ENCODE measurements at regions not wholly inside any gene's neighbourhood (a gene's known extent, or its start where the extent isn't known, plus 50 kb on each side); places are given as distances from the start of the nearest gene placed in this dataset.
A peak's percentile ranks its signal among the peaks of the same experiment; 100 is the strongest.

DNA sequence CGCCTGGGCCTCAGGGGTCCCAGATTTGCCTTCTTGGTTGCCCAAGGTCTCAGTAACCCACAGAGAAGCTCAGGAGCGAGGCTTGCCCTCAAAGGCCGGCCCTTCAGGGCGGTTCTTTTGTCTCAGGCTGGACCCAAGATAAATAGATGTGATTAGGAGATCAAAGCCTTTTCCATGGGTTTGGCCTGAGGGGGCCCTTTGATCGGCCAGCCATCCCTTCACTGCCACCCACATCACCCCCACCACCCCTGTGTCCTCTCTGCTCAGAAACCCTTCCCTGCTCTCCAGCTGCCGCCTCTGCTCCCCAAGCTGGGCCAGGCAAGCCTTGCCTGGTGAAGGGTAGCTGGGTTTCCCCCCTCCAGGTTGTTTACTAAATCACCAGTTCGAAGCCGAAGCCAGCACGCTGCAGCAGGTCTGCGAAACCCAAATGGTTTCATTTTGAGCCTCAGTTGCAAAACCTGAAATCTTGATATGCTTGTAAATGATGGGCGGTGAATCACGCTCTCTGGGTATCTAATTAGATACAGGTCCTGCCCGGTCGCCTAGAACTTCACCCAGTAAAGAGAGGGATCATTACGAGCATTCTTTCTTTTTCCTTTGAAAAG is 202.6 kb upstream of the BCOR start:
- no peak for DNase-seq
- no peaks in the 10 kb centered on the region for H3K36me3 Mint-ChIP-seq
- H3K4me1 Mint-ChIP-seq: peaks cover 3% of the 10 kb centered on the region
- CTCF ChIA-PET: no interaction called here
- H3K27me3 Mint-ChIP-seq: peaks cover 9% of the 10 kb centered on the region
- H3K4me3 Mint-ChIP-seq: no peak overlapping the region
- no peaks in the 10 kb centered on the region for H3K9me3 Mint-ChIP-seq
- H3K27ac Mint-ChIP-seq: no peak overlapping the region

DNA sequence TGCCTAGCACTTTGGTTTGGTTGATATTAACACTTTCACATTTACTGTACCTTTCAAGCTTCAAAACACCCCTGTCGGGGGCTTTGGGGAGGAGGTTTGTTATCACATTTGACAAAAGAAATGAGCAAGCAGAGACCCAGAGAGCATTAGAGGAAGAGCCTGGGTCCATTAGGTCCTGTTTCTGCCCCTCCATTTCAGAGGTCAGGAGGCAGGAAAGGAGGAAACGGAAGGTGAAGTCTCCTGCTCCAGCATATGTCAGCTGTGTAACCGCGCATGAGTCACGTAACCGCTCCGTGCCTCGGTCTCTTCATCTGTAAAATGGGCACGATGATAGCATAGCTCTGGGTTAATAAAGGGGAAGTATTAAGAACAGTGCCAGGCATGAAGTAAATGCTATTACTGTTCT is 201.9 kb upstream of the BCOR start:
- H3K9me3 Mint-ChIP-seq: no peaks in the 10 kb centered on the region
- CTCF ChIA-PET: no interaction called here
- H3K4me3 Mint-ChIP-seq: no peak overlapping the region
- no peaks in the 10 kb centered on the region for H3K36me3 Mint-ChIP-seq
- H3K27me3 Mint-ChIP-seq: peaks cover 9% of the 10 kb centered on the region
- H3K4me1 Mint-ChIP-seq: peaks cover 3% of the 10 kb centered on the region
- DNase-seq: no peak
- no peak overlapping the region for H3K27ac Mint-ChIP-seq

DNA sequence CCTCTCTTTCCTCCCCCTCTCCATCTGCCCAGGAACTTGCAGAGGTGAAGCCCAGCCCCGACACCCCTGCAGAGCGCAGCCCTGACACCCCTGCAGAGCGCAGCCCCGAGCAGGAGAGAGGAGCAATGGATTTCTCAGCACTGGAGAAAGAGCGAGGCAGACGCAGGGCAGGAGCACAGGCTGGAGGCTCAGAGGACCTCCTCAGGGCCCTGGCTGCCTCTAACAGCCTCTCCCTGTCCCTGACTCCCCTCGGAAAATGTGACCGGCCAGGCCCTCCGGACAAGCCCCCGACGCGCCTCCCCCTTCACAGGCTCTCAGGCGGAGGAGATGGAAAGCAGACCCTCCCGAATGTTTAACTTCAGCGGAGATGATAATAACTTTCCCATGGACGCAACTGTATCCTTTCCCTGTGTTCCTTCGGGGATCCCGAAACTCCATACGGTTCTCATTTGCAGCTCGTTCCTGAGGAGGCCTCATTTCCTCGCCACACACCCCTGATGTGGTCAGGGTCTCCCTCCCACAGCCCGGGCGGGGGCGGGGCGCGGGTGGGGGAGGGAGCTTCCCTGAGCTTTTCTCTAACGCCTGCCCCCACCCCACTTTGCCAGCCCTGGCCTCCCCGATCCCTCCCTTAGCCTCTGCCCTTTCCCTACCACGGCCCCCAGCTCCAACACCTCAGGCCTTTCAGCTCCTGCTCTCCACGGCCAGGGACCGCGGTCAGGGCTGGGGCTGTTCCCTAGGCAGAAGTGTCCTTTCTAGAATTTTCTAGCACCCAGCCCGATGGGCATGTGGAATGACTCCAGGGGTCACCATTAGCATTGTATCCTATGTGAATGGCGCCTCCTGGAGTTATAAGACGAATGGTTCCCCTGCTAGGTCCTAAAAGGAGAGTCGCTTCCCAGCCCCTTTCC is 201.1 kb upstream of the BCOR start:
- Mint-ChIP-seq H3K4me1 (peaks cover 3% of the 10 kb centered on the region), H3K27ac (no peak overlapping the region), H3K36me3 (no peaks in the 10 kb centered on the region), H3K9me3 (no peaks in the 10 kb centered on the region), H3K4me3 (no peak overlapping the region), H3K27me3 (peaks cover 9% of the 10 kb centered on the region)
- CTCF ChIA-PET: interaction anchor here (0.8 kb wide), 1 partner anchor 567 kb away, joined by 3 read pairs; no protein-coding TSS in a partner anchor
- DNase-seq: no peak

DNA sequence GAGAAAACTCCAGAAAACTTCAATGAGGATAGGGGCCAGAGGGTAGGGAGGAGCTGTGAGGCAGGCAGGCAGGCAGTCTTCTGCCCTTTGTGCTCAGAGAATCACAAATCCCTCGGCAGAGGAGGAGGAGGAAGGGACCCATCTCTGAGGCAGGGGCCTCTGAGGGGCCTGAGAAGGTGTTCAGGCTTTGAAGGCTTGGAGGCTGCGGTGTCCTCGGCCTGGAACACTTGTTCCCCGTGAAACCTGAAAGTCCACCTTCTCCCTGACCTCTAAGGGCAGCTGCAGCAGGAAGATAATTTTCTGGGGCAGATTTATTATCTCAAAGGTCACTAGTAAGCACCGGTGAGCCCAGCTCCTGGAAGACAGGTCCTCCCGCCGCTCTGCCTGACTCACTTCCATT is 200.3 kb upstream of the BCOR start:
- no peak for DNase-seq
- CTCF ChIA-PET: no interaction called here
- Mint-ChIP-seq H3K27ac (no peak overlapping the region), H3K4me3 (no peak overlapping the region), H3K9me3 (no peaks in the 10 kb centered on the region), H3K36me3 (no peaks in the 10 kb centered on the region), H3K27me3 (peaks cover 9% of the 10 kb centered on the region), H3K4me1 (peaks cover 3% of the 10 kb centered on the region)

DNA sequence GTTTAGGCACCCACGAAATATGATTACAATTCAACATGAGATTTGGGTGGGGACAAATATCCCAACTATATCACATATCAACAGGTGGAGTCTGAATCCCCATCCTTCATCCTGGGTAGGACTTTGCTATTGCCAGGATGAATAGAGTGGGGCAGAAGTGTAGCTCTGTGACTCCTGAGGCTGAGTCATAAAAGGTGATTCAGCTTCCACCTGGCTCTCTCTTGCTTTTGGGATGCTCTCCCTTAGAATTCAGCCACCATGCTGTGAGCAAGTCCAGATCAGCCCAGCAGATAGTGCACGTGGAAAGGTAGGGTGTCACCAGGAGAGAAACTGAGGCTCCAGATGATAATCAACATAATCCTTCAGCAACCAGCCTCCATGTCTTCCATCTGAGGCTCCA is 193.8 kb upstream of the BCOR start:
- Mint-ChIP-seq H3K4me1 (no peaks in the 10 kb centered on the region), H3K27me3 (peaks cover 3% of the 10 kb centered on the region), H3K27ac (no peak overlapping the region), H3K9me3 (peaks cover 2% of the 10 kb centered on the region), H3K36me3 (no peaks in the 10 kb centered on the region), H3K4me3 (no peak overlapping the region)
- CTCF ChIA-PET: no interaction called here
- no peak for DNase-seq

DNA sequence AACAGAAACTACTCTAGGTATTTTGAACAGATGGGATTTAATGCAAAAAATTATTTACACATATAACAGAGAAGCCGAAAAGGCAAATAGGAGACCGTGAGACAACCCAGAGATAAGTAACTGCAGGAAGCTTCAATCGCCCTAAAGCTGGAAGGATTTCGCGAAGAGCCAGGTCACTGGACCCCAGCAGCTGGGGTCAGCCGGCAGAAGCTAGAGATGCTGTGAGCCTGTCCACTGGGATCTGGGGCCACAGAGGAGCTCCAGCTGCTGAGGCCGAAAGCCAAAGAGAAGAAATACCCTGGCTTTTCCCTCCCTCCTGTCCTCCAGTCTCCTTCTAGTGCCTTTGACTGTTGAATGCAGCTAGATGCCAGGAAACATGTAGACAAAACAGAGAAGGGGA is 192.8 kb upstream of the BCOR start:
- Mint-ChIP-seq H3K4me3 (no peak overlapping the region), H3K36me3 (no peaks in the 10 kb centered on the region), H3K9me3 (peaks cover 6% of the 10 kb centered on the region), H3K4me1 (no peaks in the 10 kb centered on the region), H3K27me3 (peaks cover 3% of the 10 kb centered on the region), H3K27ac (no peak overlapping the region)
- CTCF ChIA-PET: no interaction called here
- DNase-seq: no peak

DNA sequence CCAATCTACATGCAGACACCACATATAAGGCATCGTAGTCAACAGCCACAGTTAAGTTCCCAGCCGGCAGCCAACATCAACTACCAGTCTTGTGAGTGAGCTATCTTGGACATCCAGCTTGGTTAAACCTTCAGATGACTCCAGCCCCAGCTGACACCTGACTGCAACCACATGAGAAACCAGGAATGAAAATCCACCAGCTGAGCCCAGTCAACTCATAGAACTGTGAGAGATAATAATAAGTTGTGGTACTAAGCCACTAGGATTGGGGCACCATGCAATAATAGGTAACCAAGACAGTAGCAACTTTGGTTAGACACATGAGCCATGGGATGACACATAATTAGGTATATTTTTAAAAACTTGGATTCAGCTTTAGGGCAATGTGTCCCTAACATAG is 188.1 kb upstream of the BCOR start:
- H3K27me3 Mint-ChIP-seq: peaks cover 3% of the 10 kb centered on the region
- CTCF ChIA-PET: no interaction called here
- no peaks in the 10 kb centered on the region for H3K36me3 Mint-ChIP-seq

DNA sequence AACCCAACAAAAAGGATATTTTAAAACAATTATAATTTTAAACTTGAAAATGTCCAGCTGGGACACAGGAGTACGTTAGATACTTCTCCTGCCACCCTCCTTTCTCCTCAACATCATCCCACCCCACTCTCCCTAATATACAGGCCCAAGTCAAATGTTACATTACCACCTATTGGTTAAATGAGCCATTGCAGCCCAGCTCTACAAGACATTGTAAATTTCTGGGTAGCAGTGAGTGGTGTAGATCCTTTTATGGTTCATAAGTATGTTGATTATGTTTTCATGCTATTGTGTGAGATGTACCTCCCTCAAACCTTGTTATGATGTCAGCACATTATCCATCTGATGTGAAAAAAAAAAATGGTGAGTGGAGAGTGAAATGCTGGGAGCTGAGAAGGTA is 187.1 kb upstream of the BCOR start:
- H3K36me3 Mint-ChIP-seq: no peaks in the 10 kb centered on the region
- no peaks in the 10 kb centered on the region for H3K27me3 Mint-ChIP-seq
- no peak overlapping the region for H3K27ac Mint-ChIP-seq
- no peak overlapping the region for H3K4me3 Mint-ChIP-seq
- no peak for DNase-seq
- H3K9me3 Mint-ChIP-seq: peaks cover 13% of the 10 kb centered on the region
- CTCF ChIA-PET: no interaction called here
- peaks cover 18% of the 10 kb centered on the region for H3K4me1 Mint-ChIP-seq

More for the DNA sequence above, 188.1 kb upstream of the BCOR start:
- Mint-ChIP-seq H3K9me3 (peaks cover 15% of the 10 kb centered on the region), H3K4me3 (no peak overlapping the region), H3K4me1 (peaks cover 13% of the 10 kb centered on the region), H3K27ac (peak overlapping the region; percentile 19)
- DNase-seq: no peak

DNA sequence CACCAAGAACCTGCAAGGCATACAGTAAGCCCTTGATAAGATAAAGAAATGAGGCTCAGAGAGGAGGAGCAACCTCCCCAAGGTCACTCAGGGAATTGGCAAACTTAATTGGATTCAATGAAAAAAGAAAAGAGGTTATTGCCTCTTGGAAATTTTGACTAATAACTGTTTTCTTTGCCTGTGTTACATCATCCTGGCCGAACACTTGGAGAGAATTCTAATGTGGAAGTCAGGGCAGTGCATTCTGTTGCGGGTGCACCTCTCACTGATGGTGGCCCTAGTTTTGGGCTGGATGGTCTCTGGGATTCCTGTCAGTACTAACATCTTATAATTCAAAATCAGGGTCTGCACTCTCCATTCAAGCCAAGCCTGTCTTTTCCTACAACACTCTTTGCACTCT is 186.2 kb upstream of the BCOR start:
- Mint-ChIP-seq H3K27me3 (peaks cover 4% of the 10 kb centered on the region), H3K4me3 (no peak overlapping the region), H3K36me3 (no peaks in the 10 kb centered on the region), H3K27ac (no peak overlapping the region), H3K9me3 (peaks cover 13% of the 10 kb centered on the region), H3K4me1 (peaks cover 25% of the 10 kb centered on the region)
- CTCF ChIA-PET: no interaction called here
- DNase-seq: no peak

DNA sequence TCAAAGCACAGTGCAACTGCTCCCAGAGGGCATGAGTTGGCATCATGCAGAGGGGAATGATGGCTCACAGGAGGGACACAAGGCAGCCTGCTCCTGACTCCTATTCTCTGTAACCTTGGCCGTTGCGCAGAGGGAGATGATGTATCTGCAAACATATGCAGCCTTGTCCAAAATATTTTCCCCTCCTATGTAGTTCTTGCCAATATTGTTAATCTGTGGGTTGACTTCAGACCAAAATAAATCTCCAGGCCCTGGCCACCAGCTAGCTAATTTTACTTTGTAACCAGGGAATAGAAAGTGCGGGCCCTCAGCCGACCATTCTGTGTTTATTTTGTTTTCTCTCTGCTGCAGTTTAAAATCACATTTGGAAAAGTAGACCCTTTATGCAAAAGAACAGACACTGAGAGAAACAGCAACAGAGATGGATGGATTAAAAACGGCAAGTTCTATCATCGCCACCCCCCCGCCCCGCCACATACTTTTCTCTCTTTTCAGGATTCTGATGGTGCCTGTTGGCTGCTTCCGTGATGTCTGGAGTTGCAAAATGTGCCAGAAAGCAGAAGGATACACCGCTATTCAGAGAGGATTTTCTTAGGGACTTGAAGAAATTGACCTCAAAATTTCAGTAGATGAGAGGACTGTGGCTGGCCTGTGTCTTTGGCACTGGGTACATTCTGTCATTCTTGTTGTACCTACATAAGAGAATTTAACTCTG is 185.3 kb upstream of the BCOR start:
- peaks cover 9% of the 10 kb centered on the region for H3K27me3 Mint-ChIP-seq
- peaks cover 33% of the 10 kb centered on the region for H3K4me1 Mint-ChIP-seq
- H3K4me3 Mint-ChIP-seq: no peak overlapping the region
- DNase-seq: no peak
- no peak overlapping the region for H3K27ac Mint-ChIP-seq
- peaks cover 13% of the 10 kb centered on the region for H3K9me3 Mint-ChIP-seq
- CTCF ChIA-PET: no interaction called here
- no peaks in the 10 kb centered on the region for H3K36me3 Mint-ChIP-seq

DNA sequence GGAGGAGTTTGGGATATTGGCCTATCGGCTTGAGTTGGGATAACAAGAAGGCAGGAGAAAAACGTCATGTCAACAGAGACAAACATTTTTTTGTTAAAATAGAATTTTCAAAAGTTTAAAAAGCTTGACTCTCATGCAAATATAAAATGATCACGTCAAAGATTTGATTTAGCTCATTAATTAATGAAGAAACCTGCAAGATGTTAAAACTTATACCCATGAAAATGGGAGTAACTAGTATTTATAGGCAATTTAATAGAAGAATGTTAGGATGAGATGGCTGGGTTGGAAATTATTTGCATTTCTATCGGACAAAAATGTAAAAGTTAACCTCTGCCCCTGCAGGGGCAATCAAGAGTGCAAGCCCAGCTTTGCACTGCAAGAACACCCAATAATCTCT is 184.6 kb upstream of the BCOR start:
- peaks cover 13% of the 10 kb centered on the region for H3K9me3 Mint-ChIP-seq
- H3K36me3 Mint-ChIP-seq: no peaks in the 10 kb centered on the region
- no peak overlapping the region for H3K27ac Mint-ChIP-seq
- CTCF ChIA-PET: no interaction called here
- DNase-seq: no peak
- peaks cover 33% of the 10 kb centered on the region for H3K4me1 Mint-ChIP-seq
- H3K27me3 Mint-ChIP-seq: peaks cover 11% of the 10 kb centered on the region
- no peak overlapping the region for H3K4me3 Mint-ChIP-seq

DNA sequence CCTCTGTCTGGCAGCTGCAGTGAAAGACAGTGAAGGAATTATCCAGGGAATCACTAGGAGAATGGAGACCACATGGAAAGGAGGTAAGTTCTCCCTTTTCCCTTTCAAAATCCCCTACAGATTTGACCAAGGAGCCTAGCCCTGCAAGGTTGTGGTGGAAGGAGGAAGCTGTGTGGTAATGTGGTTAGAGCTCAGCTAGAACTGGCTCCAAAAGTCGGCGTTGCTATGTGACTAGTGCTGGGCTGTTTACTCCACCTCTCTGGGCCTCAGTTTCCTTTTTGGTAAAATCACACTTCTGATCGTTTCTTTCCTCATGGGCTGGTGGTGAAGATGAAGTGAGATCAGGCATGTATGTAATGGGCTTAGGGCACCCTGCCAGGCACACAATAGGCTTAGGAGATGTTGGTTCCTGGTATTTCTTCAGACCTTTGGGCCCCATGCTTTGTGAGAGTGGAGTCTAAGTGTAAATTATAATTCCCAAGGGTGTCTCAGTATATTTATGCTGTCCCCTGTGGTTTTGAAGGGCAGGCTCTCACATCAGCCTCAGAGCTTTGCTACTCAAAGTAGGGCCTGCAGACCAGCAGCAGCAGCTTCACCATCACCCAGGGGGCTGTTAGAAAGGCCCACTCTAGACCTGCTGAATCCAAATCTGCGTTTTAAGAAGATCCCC is 183.7 kb upstream of the BCOR start:
- Mint-ChIP-seq H3K36me3 (no peaks in the 10 kb centered on the region), H3K4me3 (no peak overlapping the region), H3K27me3 (peaks cover 11% of the 10 kb centered on the region), H3K4me1 (peaks cover 33% of the 10 kb centered on the region), H3K27ac (peak overlapping the region; percentile 49), H3K9me3 (peaks cover 15% of the 10 kb centered on the region)
- CTCF ChIA-PET: no interaction called here
- DNase-seq: peak; percentile 41

DNA sequence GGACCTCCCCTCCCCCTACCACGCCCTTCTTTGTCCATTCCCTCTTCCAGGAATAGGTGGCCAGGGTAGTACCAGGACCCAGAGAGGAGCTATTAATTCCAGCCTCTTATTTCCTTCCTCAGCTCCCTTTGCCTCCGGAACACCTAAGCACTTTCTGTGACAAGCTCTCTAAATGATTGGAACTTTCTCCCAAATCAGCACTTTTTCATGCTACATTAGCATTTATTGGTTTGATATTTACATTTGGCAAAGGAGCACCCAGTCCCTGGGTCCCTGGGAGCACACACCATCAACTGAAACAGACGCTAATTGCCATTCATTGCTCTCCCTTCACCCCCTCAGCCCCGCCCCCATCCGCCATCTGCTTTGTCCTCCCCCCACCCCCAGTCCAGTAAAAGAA is 182.0 kb upstream of the BCOR start:
- Mint-ChIP-seq H3K9me3 (peaks cover 11% of the 10 kb centered on the region), H3K27ac (no peak overlapping the region), H3K27me3 (peaks cover 11% of the 10 kb centered on the region), H3K4me1 (peaks cover 33% of the 10 kb centered on the region), H3K36me3 (no peaks in the 10 kb centered on the region), H3K4me3 (no peak overlapping the region)
- CTCF ChIA-PET: no interaction called here
- DNase-seq: no peak

DNA sequence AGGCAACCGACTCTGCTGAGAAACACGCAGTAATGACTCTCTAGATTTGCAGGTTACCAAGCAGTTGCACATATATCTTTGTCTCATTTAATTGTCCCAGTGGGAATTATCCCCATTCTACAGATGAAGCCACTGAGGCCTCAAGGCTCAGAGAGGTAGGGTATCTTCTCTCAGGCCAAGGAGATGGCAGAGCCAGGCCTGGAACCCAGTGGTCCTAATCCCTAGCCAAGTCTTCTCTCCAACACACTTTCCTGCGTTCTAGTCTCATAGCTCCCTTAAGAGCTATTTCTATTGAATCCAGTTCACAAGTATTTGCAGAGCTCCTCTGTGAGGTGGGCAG is 181.3 kb upstream of the BCOR start:
- H3K27me3 Mint-ChIP-seq: peaks cover 11% of the 10 kb centered on the region
- no peaks in the 10 kb centered on the region for H3K36me3 Mint-ChIP-seq
- CTCF ChIA-PET: no interaction called here
- peaks cover 7% of the 10 kb centered on the region for H3K9me3 Mint-ChIP-seq
- H3K4me3 Mint-ChIP-seq: no peak overlapping the region
- H3K27ac Mint-ChIP-seq: no peak overlapping the region
- no peak for DNase-seq
- H3K4me1 Mint-ChIP-seq: peaks cover 33% of the 10 kb centered on the region
